ENCODE measurements at regions not wholly inside any gene's neighbourhood (a gene's known extent, or its start where the extent isn't known, plus 50 kb on each side); places are given as distances from the start of the nearest gene placed in this dataset.
A peak's percentile ranks its signal among the peaks of the same experiment; 100 is the strongest.

GRCh38 chr10:6920072-6921019 is 340.3 kb upstream of the PRKCQ start:
- WGBS, 2 donors, result 29 to 33% methylated on average over 26 of the region's 26 CpGs
- DNase-seq (ENCODE audit: low spot score in 2 of 2), result peak; percentile 49 to 68
- Histone ChIP-seq H3K9me3 (no peaks in the 10 kb centered on the region), H3K4me3 (no peak overlapping the region), H3K36me3 (no peaks in the 10 kb centered on the region), H3K4me1 (peaks cover 0 to 24% (median 3%) of the 10 kb centered on the region in 4 donors), H3K27ac (no peak overlapping the region), H3K27me3 (no peaks in the 10 kb centered on the region)
- no peak for TF ChIP-seq POLR2A (IDR thresholded peaks at IDR 0.05)
- TF ChIP-seq, protein P1, sequence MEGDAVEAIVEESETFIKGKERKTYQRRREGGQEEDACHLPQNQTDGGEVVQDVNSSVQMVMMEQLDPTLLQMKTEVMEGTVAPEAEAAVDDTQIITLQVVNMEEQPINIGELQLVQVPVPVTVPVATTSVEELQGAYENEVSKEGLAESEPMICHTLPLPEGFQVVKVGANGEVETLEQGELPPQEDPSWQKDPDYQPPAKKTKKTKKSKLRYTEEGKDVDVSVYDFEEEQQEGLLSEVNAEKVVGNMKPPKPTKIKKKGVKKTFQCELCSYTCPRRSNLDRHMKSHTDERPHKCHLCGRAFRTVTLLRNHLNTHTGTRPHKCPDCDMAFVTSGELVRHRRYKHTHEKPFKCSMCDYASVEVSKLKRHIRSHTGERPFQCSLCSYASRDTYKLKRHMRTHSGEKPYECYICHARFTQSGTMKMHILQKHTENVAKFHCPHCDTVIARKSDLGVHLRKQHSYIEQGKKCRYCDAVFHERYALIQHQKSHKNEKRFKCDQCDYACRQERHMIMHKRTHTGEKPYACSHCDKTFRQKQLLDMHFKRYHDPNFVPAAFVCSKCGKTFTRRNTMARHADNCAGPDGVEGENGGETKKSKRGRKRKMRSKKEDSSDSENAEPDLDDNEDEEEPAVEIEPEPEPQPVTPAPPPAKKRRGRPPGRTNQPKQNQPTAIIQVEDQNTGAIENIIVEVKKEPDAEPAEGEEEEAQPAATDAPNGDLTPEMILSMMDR (IDR thresholded peaks at IDR 0.05), result peak; percentile 63 to 83 (median 76)

- no peaks in the 10 kb centered on the region for H3K9me3 ChIP-seq
- TF ChIP-seq, protein P1 (IDR thresholded peaks at IDR 0.05), result no peak
- TF ChIP-seq EP300 (IDR thresholded peaks at IDR 0.05) (no peak), POLR2A (IDR thresholded peaks at IDR 0.05) (no peak)
- H3K4me3 ChIP-seq, result no peak overlapping the region
- H3K27ac ChIP-seq, result no peak overlapping the region
- H3K4me1 ChIP-seq, result peaks cover 0 to 19% (median 3%) of the 10 kb centered on the region in 4 donors
- DNase-seq (ENCODE audit: low spot score in 2 of 2), result no peak
- no peaks in the 10 kb centered on the region for H3K27me3 ChIP-seq
- 90 to 95% methylated on average over 2 of the region's 2 CpGs for WGBS, 2 donors
- H3K36me3 ChIP-seq, result no peaks in the 10 kb centered on the region
These were observed 339.0 kb upstream of the PRKCQ start for GRCh38 chr10:6919077-6919476.

GRCh38 chr10:6918305-6918704 is 338.2 kb upstream of the PRKCQ start:
- TF ChIP-seq, protein P1 (IDR thresholded peaks at IDR 0.05), result peak; percentile 25 to 45 (median 36)
- no peak for TF ChIP-seq EP300 (IDR thresholded peaks at IDR 0.05)
- Histone ChIP-seq H3K36me3 (no peaks in the 10 kb centered on the region), H3K4me3 (no peak overlapping the region), H3K27me3 (no peaks in the 10 kb centered on the region), H3K27ac (no peak overlapping the region), H3K4me1 (peaks cover 0 to 17% (median 3%) of the 10 kb centered on the region in 4 donors), H3K9me3 (no peaks in the 10 kb centered on the region)
- 74 to 78% methylated on average over 6 of the region's 6 CpGs for WGBS, 2 donors
- DNase-seq (ENCODE audit: low spot score in 2 of 2), result peak in 1 of 2 donors; percentile 60

GRCh38 chr10:6917125-6917524 is 337.0 kb upstream of the PRKCQ start:
- DNase-seq (ENCODE audit: low spot score in 2 of 2), result no peak
- TF ChIP-seq EP300 (IDR thresholded peaks at IDR 0.05) (peak in 1 of 2 donors; percentile 25), POLR2A (IDR thresholded peaks at IDR 0.05) (no peak)
- TF ChIP-seq, protein P1 (IDR thresholded peaks at IDR 0.05), result no peak
- WGBS, 2 donors, result 19 to 34% methylated on average over 6 of the region's 6 CpGs

DNA sequence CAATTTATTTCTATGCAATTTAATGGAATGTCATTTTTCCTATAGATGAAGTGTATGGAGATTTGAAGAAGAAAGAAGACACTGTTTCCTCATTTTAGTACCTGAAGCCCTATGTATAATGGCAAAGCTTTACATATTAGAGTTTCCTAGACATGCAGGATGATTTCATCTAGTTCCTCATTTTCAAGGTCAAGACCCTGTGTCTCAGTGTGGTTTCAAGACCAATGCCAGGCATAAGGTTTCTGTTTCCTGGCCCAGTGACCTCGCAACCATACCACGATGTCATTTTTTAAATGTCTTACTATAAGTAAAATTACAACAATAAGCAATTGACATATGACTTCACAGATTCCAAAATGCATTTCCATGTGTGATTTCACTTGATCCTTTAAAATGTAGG is 336.5 kb upstream of the PRKCQ start:
- Histone ChIP-seq H3K4me1 (peaks cover 0 to 15% (median 6%) of the 10 kb centered on the region in 4 donors), H3K36me3 (no peaks in the 10 kb centered on the region), H3K4me3 (no peak overlapping the region), H3K27me3 (no peaks in the 10 kb centered on the region), H3K27ac (no peak overlapping the region), H3K9me3 (no peaks in the 10 kb centered on the region)
- DNase-seq (ENCODE audit: low spot score in 2 of 2), result no peak
- WGBS, 2 donors, result 58 to 61% methylated on average over 2 of the region's 2 CpGs
- TF ChIP-seq EP300 (IDR thresholded peaks at IDR 0.05) (no peak), POLR2A (IDR thresholded peaks at IDR 0.05) (no peak)
- TF ChIP-seq, protein P1 (IDR thresholded peaks at IDR 0.05), result no peak

More at GRCh38 chr10:6917125-6917524, 337.0 kb upstream of the PRKCQ start:
- Histone ChIP-seq H3K4me3 (no peak overlapping the region), H3K27ac (peak overlapping the region in 2 of 4 donors; percentile 18 to 50), H3K27me3 (no peaks in the 10 kb centered on the region), H3K9me3 (no peaks in the 10 kb centered on the region), H3K4me1 (peaks cover 0 to 15% (median 6%) of the 10 kb centered on the region in 4 donors), H3K36me3 (no peaks in the 10 kb centered on the region)
